Activated CD4-positive, alpha-beta T cell treated with anti-CD3 and anti-CD28 coated beads, Interleukin-2, amount 50 U/mL, for 16 hours (primary cell): ENCODE measurements at regions not wholly inside any gene's neighbourhood (a gene's known extent, or its start where the extent isn't known, plus 50 kb on each side); places are given as distances from the start of the nearest gene placed in this dataset.

Experiments used
- DNase-seq: peaks from one replicate; pipeline ENCODE4 v3.0.0-alpha.2; 2020

- no peak for DNase-seq
Measured at GRCh38 chr3:104988496-104988895, 378.2 kb upstream of the ALCAM start.

GRCh38 chr3:104989878-104990277, 376.8 kb upstream of the ALCAM start:
- no peak for DNase-seq

GRCh38 chr3:104990758-104991157, 376.0 kb upstream of the ALCAM start:
- no peak for DNase-seq

GRCh38 chr3:104992676-104993075, 374.0 kb upstream of the ALCAM start:
- no peak for DNase-seq

GRCh38 chr3:105006164-105006563, 360.5 kb upstream of the ALCAM start:
- DNase-seq, result no peak

GRCh38 chr3:105013657-105014056, 353.1 kb upstream of the ALCAM start:
- no peak for DNase-seq

- DNase-seq, result no peak
Measured at GRCh38 chr3:105014631-105015030, 352.1 kb upstream of the ALCAM start.

- no peak for DNase-seq
Measured at GRCh38 chr3:105022813-105023212, 343.9 kb upstream of the ALCAM start.

- no peak for DNase-seq
Measured at GRCh38 chr3:105030211-105030610, 336.5 kb upstream of the ALCAM start.

GRCh38 chr3:105032541-105032940, 334.2 kb upstream of the ALCAM start:
- no peak for DNase-seq

- DNase-seq, result no peak
Measured at GRCh38 chr3:105033081-105033480, 333.6 kb upstream of the ALCAM start.

- no peak for DNase-seq
Measured at GRCh38 chr3:105039004-105039403, 327.7 kb upstream of the ALCAM start.

GRCh38 chr3:105040026-105040622, 326.6 kb upstream of the ALCAM start:
- DNase-seq, result no peak

GRCh38 chr3:105042586-105042985, 324.1 kb upstream of the ALCAM start:
- no peak for DNase-seq

GRCh38 chr3:105051111-105051510, 315.6 kb upstream of the ALCAM start:
- no peak for DNase-seq

- no peak for DNase-seq
Measured at GRCh38 chr3:105051972-105052371, 314.7 kb upstream of the ALCAM start.

GRCh38 chr3:105062853-105063252, 303.9 kb upstream of the ALCAM start:
- no peak for DNase-seq

- DNase-seq, result no peak
Measured at GRCh38 chr3:105065895-105066839, 300.5 kb upstream of the ALCAM start.

GRCh38 chr3:105067361-105067760, 299.3 kb upstream of the ALCAM start:
- no peak for DNase-seq

- no peak for DNase-seq
Measured at GRCh38 chr3:105077060-105077822, 289.5 kb upstream of the ALCAM start.

GRCh38 chr3:105083945-105084344, 282.8 kb upstream of the ALCAM start:
- no peak for DNase-seq

GRCh38 chr3:105085506-105085905, 281.2 kb upstream of the ALCAM start:
- no peak for DNase-seq

- DNase-seq, result no peak
Measured at GRCh38 chr3:105093371-105094252, 273.1 kb upstream of the ALCAM start.
